A673 (cell line): ENCODE measurements at regions not wholly inside any gene's neighbourhood (a gene's known extent, or its start where the extent isn't known, plus 50 kb on each side); places are given as distances from the start of the nearest gene placed in this dataset.

Experiments used
- EZH2 ChIP-seq: fragments of 200-600 bp; sonication (generic); IDR thresholded peaks from 2 replicates; pipeline ENCODE4 v1.6.1; 2017; ENCODE audit warnings: borderline replicate concordance, low read depth, mild to moderate bottlenecking, mixed read lengths, antibody characterized with exemption, low read length; ENCODE audit not compliant: poor library complexity, severe bottlenecking
- TF ChIP-seq, protein P1 (sequence below): fragments of 300-800, 200-600 bp; sonication (generic); conservative IDR thresholded peaks from 2 replicates; pipeline ENCODE4 v1.5.1; 2017; ENCODE audit warnings: low read depth, mild to moderate bottlenecking, antibody characterized with exemption, low read length, moderate library complexity, mixed read lengths

GRCh38 chr17:77423589-77424451 is 283.1 kb downstream of the SEC14L1 start:
- TF ChIP-seq, protein P1, sequence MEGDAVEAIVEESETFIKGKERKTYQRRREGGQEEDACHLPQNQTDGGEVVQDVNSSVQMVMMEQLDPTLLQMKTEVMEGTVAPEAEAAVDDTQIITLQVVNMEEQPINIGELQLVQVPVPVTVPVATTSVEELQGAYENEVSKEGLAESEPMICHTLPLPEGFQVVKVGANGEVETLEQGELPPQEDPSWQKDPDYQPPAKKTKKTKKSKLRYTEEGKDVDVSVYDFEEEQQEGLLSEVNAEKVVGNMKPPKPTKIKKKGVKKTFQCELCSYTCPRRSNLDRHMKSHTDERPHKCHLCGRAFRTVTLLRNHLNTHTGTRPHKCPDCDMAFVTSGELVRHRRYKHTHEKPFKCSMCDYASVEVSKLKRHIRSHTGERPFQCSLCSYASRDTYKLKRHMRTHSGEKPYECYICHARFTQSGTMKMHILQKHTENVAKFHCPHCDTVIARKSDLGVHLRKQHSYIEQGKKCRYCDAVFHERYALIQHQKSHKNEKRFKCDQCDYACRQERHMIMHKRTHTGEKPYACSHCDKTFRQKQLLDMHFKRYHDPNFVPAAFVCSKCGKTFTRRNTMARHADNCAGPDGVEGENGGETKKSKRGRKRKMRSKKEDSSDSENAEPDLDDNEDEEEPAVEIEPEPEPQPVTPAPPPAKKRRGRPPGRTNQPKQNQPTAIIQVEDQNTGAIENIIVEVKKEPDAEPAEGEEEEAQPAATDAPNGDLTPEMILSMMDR = no peak
- TF ChIP-seq EZH2 = no peak
